Left renal cortex interstitium (tissue), 4 donors: ENCODE measurements at regions not wholly inside any gene's neighbourhood (a gene's known extent, or its start where the extent isn't known, plus 50 kb on each side); places are given as distances from the start of the nearest gene placed in this dataset.

Source experiments
- DNase-seq, 4 donors: peaks; one replicate each; pipeline ENCODE4 v3.0.0-alpha.2; 2013; ENCODE audit warnings: low read depth in 4 of 4, low spot score in 2 of 4, missing footprints in 1 of 4

GRCh38 chr6:14674867-14675648 is 557.5 kb downstream of the CD83 start:
- no peak for DNase-seq

GRCh38 chr6:14676064-14676463 is 558.5 kb downstream of the CD83 start:
- no peak for DNase-seq

GRCh38 chr6:14676977-14677781 is 559.6 kb downstream of the CD83 start:
- no peak for DNase-seq

GRCh38 chr6:14681699-14682487 is 564.0 kb upstream of the JARID2 start:
- DNase-seq, result no peak

GRCh38 chr6:14682812-14683211 is 563.1 kb upstream of the JARID2 start:
- DNase-seq, result no peak

- no peak for DNase-seq
Measured at GRCh38 chr6:14689639-14690038, 556.2 kb upstream of the JARID2 start.

GRCh38 chr6:14690120-14691056 is 555.5 kb upstream of the JARID2 start:
- no peak for DNase-seq

GRCh38 chr6:14692208-14692607 is 553.7 kb upstream of the JARID2 start:
- no peak for DNase-seq

GRCh38 chr6:14693301-14694192 is 552.3 kb upstream of the JARID2 start:
- DNase-seq, result no peak

GRCh38 chr6:14694308-14694707 is 551.6 kb upstream of the JARID2 start:
- DNase-seq, result no peak

GRCh38 chr6:14695579-14695978 is 550.3 kb upstream of the JARID2 start:
- no peak for DNase-seq

GRCh38 chr6:14696367-14696766 is 549.5 kb upstream of the JARID2 start:
- no peak for DNase-seq

GRCh38 chr6:14697427-14697826 is 548.4 kb upstream of the JARID2 start:
- DNase-seq, result no peak

GRCh38 chr6:14699803-14700601 is 545.9 kb upstream of the JARID2 start:
- no peak for DNase-seq

- DNase-seq, result no peak
Measured at GRCh38 chr6:14701946-14702345, 543.9 kb upstream of the JARID2 start.

- DNase-seq, result no peak
Measured at GRCh38 chr6:14702678-14703077, 543.2 kb upstream of the JARID2 start.

- no peak for DNase-seq
Measured at GRCh38 chr6:14703586-14703985, 542.3 kb upstream of the JARID2 start.
